ENCODE measurements at regions not wholly inside any gene's neighbourhood (a gene's known extent, or its start where the extent isn't known, plus 50 kb on each side); places are given as distances from the start of the nearest gene placed in this dataset.

DNA sequence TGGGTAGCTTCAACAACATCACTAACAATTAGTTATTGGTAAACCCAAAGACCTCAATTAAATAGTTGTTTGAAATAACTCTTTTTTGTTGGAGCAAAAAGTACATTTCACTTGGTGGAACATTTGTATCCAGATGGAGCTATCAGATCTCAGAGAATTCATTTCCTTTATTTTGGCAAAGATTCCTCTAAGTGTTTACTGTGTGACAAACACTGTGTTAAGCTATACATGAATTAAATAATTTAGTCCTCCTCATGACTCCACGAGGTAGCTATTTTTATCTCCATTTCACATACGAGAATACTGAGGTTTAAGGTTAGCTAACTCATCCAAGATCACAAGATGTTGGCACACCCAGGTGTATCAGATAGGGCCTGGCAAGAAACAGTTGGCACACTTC is 104.0 kb upstream of the IMMP2L start:
- Histone ChIP-seq H3K27me3 (replicated peaks in 1 of 4; ENCODE audit: control insufficient read depth in 3 of 4, extremely low read depth in 1 of 4, insufficient read depth in 3 of 4, low read length in 3 of 4) (no peaks in the 10 kb centered on the region), H3K23me2 (ENCODE audit: low read depth, low read length) (no peaks in the 10 kb centered on the region), H3K56ac (replicated peaks; ENCODE audit: insufficient read length, low read depth, low read length) (no peak overlapping the region), H4K91ac (replicated peaks; ENCODE audit: insufficient read length, low read length) (no peak overlapping the region), H2BK120ac (replicated peaks; ENCODE audit: low read depth, low read length) (no peak overlapping the region), H2BK15ac (ENCODE audit: low read length) (no peak overlapping the region), H3K14ac (ENCODE audit: insufficient read length) (no peak overlapping the region), H3K23ac (ENCODE audit: insufficient read length) (no peak overlapping the region), H4K20me1 (replicated peaks in 1 of 2; ENCODE audit: control insufficient read depth in 1 of 2, insufficient read depth in 2 of 2, low read length in 2 of 2) (no peaks in the 10 kb centered on the region), H3K18ac (ENCODE audit: extremely low read depth, low read length) (no peak overlapping the region), H3K27ac (ENCODE audit: low read depth, low read length) (no peak overlapping the region), H2BK20ac (ENCODE audit: low read length) (no peak overlapping the region), H3K4me1 (replicated peaks in 1 of 4; ENCODE audit: control insufficient read depth in 3 of 4, insufficient read depth in 4 of 4, low read length in 3 of 4) (no peaks in the 10 kb centered on the region), H3K4ac (replicated peaks; ENCODE audit: insufficient read length, low read depth, low read length) (no peak overlapping the region), H3K79me1 (ENCODE audit: low read depth, low read length) (no peaks in the 10 kb centered on the region), H4K5ac (ENCODE audit: insufficient read length, low read depth, low read length) (no peak overlapping the region), H3K4me3 (ENCODE audit: extremely low read depth in 1 of 4, insufficient read depth in 2 of 4, low read depth in 3 of 4, low read length in 4 of 4) (no peak overlapping the region), H2BK12ac (ENCODE audit: low read depth, low read length) (no peak overlapping the region), H3K79me2 (ENCODE audit: control insufficient read depth in 1 of 2, insufficient read depth in 2 of 2, low read length in 2 of 2) (no peaks in the 10 kb centered on the region), H3K9ac (replicated peaks in 1 of 4; ENCODE audit: extremely low read depth in 1 of 4, low read depth in 3 of 4, low read length in 3 of 4) (no peak overlapping the region), H2AK5ac (ENCODE audit: low read depth, low read length) (no peak overlapping the region), H2BK5ac (ENCODE audit: low read depth, low read length) (no peak overlapping the region), H3K36me3 (ENCODE audit: control insufficient read depth in 2 of 4, insufficient read depth in 4 of 4, low read length in 3 of 4) (no peaks in the 10 kb centered on the region), H2AFZ (ENCODE audit: low read length) (no peak overlapping the region), H3K9me3 (ENCODE audit: insufficient read depth in 2 of 2, low read depth in 1 of 2, low read length in 1 of 2) (no peaks in the 10 kb centered on the region), H3K4me2 (ENCODE audit: insufficient read depth in 1 of 2, low read depth in 2 of 2, low read length in 2 of 2) (no peak overlapping the region), H4K8ac (ENCODE audit: extremely low read depth, insufficient read depth, low read length) (no peak overlapping the region)
- CTCF ChIA-PET (ENCODE audit: partially characterized antibody) = interaction anchor here (0.6 to 1.7 kb wide), 4 partner anchors 22 to 754 kb away, joined by 3 to 5 read pairs (median 4); no protein-coding TSS in a partner anchor
- WGBS, 2 experiments (ENCODE audit: extremely low coverage in 1 of 2, insufficient coverage in 1 of 2, insufficient read length in 1 of 2, insufficient replicate concordance in 2 of 2, low coverage in 1 of 2, low lambda C conversion rate in 2 of 2, missing lambda C conversion rate in 1 of 2) = 97% methylated on average over 2 of the region's 2 CpGs; no CpG with 5 or more reads in 1 of the 2 experiments
- POLR2A ChIA-PET (ENCODE audit: partially characterized antibody) = no interaction called here
- TF ChIP-seq KDM5A (IDR thresholded peaks at IDR 0.05; ENCODE audit: low read length) (no peak), SP2 (IDR thresholded peaks at IDR 0.05; ENCODE audit: low read length) (no peak), RNF2 (IDR thresholded peaks at IDR 0.05; ENCODE audit: borderline replicate concordance, low read depth, low read length, missing control alignments, poor library complexity, severe bottlenecking) (no peak), SRF (IDR thresholded peaks at IDR 0.05; ENCODE audit: low read depth, low read length) (no peak), KDM1A (IDR thresholded peaks at IDR 0.05; ENCODE audit: borderline replicate concordance, low read length) (no peak), BACH1 (IDR thresholded peaks at IDR 0.05; ENCODE audit: low read length) (no peak), CTBP2 (IDR thresholded peaks at IDR 0.05; ENCODE audit: borderline replicate concordance, insufficient read depth, insufficient read length, low read length) (no peak)
- DNase-seq (ENCODE audit: low read depth in 1 of 2, low spot score in 2 of 2) (no peak), FAIRE-seq (no peak)

Measured in H1 (cell line).